ENCODE measurements at regions not wholly inside any gene's neighbourhood (a gene's known extent, or its start where the extent isn't known, plus 50 kb on each side); places are given as distances from the start of the nearest gene placed in this dataset.
"Not testable (repeated sequence)": the region's sequence is repeated elsewhere in the genome, so short reads cannot be mapped to it uniquely, and the experiment has no call there.

- not testable (repeated sequence) for TF ChIP-seq CTCF, POLR2A (IDR thresholded peaks at IDR 0.05)
Measured at GRCh38 chr3:5379266-5379665, 191.8 kb downstream of the EDEM1 start.

Measured in testis (tissue), 2 donors.